Medulla oblongata (tissue), 1 donor: ENCODE measurements at regions not wholly inside any gene's neighbourhood (a gene's known extent, or its start where the extent isn't known, plus 50 kb on each side); places are given as distances from the start of the nearest gene placed in this dataset.
"Not testable (repeated sequence)": the region's sequence is repeated elsewhere in the genome, so short reads cannot be mapped to it uniquely, and the experiment has no call there.

Experiments used
- DNase-seq: peaks from one replicate; pipeline ENCODE4 v3.0.0-alpha.2; 2015; ENCODE audit errors: extremely low spot score

GRCh38 chr14:24744641-24745040, 110.7 kb upstream of the GZMB start:
- no peak for DNase-seq

DNA sequence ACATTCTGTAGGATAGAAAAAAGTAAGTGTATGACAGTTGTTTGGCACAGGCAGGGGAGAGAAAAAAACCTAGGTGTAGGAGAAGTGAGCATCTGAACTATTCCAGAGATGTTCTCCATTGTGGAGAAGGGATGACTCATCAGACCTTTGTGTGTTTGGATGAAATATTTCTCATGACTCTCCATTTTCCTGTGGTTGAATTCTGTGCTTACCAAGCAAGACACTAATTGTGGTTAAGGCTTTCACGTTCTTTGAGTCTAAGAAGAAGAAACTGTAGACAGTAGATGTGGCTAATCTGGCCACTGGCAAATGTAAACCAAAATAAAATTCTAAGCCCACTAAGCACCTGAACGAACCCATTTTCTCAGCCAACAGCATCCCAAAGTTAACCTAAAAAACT, 107.9 kb upstream of the GZMB start:
- no peak for DNase-seq

DNA sequence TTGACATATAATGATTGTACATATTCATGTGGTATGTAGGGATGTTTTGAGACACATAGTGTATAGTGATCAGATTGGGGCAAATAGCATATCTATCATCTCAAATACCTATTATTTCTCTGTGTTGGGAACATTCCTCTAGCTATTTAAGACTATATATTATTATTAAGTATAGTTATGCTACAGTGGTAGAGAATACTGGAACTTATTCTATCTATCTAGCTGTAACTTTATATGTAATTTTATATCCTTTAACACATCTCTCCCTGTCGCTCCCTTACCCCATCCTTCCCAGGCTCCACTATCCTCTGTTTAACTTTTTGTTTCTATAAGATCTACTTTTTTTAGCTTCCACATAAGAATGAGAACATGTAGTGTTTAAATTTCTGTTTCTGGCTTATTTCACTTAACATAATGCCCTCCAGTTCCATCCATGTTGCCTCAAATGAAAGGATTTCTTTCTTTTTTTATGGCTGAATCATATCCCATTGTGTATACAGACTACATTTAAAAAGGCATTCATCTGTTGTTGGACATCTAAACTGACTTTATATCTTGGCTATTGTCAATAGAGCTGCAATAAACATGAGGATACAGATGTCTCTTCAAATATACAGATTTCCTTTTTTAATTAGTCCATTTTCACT, 102.1 kb upstream of the GZMB start:
- no peak for DNase-seq

- peak; percentile 93 for DNase-seq
Measured at GRCh38 chr14:24734917-24735500, 101.0 kb upstream of the GZMB start.

DNA sequence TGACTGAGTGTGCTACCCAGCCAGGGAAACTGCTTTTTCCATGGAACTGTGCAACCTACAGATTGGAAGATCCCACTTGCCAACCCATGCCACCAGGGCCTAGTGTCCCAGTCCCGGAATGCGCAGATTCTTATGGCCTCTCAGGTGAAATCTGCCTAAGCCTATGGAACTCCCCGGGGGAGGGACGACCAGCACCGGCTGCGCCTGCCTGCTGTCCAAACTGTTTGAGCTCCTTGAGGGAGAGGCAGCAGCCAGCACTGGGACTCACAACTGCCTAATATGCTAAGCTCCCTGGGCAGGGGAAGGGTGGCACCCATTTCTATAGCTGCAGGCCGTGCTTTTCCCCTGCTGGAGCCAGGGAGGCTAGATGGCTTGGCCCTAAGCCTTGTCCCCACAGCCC, 92.5 kb upstream of the GZMB start:
- DNase-seq, result no peak

- DNase-seq, result no peak
Measured at GRCh38 chr14:24725311-24725710, 91.3 kb upstream of the GZMB start.

DNA sequence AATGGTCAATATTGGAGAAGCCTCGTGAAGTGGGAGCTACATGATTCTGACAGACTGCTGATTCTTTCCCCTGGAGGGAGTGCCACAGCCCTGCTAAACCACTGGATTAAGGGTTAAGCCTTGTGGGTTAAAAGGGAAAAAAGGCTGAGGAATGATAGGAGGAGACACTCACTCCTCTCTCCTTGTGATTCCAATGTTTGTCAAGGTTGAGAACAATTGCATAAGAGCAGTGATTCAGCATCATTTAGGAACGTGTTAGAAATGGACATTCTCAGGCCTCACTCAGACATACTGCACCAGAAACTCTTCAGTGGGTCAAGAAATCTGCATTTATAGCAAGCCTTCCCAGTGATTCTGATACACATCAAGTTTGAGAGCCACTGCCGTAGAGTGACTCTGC, 87.8 kb upstream of the GZMB start:
- no peak for DNase-seq

- no peak for DNase-seq
Measured at GRCh38 chr14:24715239-24715638, 81.2 kb upstream of the GZMB start.

- DNase-seq, result no peak
Measured at GRCh38 chr14:24713404-24713803, 79.4 kb upstream of the GZMB start.

DNA sequence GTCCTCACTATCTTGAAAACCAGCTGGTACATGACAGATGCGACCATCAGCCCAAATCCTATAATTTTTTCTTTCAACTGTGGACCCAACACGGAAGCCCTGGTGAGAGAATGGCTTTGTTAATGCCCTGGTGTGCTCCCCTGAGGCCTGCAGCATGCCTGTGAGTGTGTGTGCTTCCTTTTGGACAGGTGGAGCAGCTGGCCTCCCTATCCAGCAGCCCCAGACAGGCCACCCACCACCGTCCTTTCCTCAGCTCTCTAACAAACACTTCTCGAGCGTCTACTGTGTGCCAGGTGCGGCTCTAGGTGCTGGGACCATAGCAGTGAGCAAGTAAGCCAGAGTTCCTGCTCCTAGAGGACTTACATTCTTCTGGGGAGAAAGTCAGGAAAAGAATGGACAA, 78.9 kb upstream of the GZMB start:
- DNase-seq, result no peak

DNA sequence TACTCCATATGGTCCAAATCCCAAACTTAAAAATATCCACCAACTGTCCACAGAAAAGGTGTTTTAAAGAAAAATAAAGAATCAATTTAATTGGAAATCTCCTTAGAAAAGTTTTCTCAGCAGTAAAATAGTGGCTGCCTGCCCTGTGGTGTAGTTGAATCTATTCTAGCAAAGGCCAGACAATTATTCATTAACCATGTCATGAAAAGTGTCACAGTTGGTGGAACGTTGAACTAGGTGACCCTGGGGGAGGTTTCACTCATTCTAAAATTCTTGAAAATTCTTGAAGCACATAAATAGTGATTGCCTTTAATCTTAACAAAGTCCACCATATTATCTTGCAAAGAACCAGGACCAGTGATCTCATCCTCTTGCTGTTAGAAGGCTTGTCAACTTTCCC, 78.4 kb upstream of the GZMB start:
- no peak for DNase-seq

DNA sequence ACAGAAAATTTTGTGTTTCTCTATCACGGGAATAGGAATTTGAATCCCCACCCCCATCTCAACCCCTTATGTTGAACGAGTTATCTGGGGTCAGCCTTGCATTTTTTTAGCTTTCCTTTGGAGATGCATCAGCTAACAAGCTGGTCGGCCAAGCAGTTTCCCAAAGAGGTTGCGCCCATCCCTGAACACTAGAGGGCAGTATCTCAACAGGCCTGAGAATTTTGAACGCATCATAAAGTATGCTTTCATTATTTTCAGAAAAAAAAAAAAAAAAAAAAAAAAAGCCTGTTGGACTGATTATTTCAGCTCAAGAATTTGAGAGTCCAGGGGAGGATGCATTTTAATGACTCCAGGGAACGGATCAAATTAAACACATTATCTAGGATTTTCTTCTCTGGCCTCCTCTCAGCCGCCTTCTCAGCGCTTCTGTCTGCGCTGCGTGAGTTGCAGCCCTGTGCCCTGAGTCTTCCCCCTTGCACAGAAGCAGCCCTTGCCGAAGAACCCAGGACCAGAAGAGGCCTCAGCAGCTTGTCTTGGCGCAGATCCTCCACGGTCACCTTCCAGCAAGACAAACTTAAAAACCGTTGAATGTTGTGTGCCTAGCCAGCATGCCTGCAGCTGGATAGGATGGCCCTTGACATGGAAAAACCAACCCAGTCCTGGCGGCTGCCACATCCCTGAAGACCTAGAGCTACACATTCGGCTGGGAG, 76.6 kb upstream of the GZMB start:
- peak; percentile 80 for DNase-seq

GRCh38 chr14:24708684-24709083, 74.7 kb upstream of the GZMB start:
- no peak for DNase-seq

- DNase-seq, result no peak
Measured at GRCh38 chr14:24706351-24706750, 72.4 kb upstream of the GZMB start.

- DNase-seq, result peak; percentile 56
Measured at GRCh38 chr14:24705840-24706239, 71.8 kb upstream of the GZMB start.

DNA sequence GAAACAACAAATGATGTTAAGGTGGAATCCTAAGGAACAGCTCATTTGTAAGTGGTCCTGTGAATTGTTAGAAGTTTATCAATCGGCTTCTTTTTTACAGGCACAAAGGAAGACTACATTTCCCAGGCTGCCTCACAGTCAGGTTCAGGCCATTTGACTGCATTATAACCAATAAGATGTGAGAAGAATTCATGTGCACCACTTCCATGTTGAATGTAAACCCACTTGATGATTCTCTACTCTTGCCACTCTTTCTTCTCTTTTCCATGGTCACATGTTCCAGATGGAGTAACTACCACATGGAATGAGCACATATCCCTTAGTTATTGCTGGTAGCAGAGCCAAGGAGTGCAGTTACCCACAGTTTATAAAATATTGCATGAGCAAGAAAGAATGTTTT, 67.1 kb upstream of the GZMB start:
- DNase-seq, result no peak

GRCh38 chr14:24700511-24700910, 66.5 kb upstream of the GZMB start:
- DNase-seq, result no peak

GRCh38 chr14:24699052-24699451, 65.1 kb upstream of the GZMB start:
- DNase-seq, result peak; percentile 42

DNA sequence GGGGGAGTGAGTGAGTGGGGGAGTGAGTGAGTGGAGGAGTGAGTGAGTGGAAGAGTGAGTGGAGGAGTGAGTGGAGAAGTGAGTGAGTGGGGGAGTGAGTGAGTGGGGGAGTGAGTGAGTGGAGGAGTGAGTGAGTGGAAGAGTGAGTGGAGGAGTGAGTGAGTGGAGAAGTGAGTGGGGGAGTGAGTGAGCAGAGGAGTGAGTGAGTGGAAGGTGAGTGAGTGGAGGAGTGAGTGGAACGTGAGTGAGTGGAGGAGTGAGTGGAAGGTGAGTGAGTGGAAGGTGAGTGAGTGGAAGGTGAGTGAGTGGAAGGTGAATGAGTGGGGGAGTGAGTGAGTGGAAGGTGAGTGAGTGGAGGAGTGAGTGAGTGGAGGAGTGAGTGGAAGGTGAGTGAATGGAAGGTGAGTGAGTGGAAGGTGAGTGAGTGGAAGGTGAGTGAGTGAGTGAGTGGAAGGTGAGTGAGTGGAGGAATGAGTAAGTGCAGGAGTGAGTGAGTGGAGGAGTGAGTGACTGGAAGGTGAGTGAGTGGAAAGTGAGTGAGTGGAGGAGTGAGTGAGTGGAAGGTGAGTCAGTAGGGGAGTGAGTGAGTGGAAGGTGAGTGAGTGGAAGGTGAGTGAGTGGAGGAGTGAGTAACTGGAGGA, 62.4 kb upstream of the GZMB start:
- not testable (repeated sequence) for DNase-seq

- peak; percentile 82 for DNase-seq
Measured at GRCh38 chr14:24695265-24696241, 61.6 kb upstream of the GZMB start.

DNA sequence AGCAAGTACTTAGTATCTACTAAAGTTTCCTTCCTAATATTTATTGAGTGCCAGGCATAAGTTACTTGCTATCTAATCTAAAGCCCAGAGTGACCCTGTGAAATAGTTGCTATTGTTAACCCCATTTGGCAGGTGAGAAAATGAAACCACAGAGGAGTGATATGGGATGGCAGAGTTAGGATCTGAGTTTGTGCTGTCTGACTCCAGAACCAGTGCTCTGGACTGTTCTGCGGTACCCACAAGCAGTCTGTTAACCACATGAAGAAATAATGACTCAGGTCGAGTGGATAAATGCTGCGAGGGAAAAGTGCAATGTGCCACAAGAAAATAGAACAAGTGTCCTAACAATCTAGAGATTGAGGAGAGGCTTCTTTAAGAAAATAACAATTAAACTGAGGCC, 60.7 kb upstream of the GZMB start:
- no peak for DNase-seq

DNA sequence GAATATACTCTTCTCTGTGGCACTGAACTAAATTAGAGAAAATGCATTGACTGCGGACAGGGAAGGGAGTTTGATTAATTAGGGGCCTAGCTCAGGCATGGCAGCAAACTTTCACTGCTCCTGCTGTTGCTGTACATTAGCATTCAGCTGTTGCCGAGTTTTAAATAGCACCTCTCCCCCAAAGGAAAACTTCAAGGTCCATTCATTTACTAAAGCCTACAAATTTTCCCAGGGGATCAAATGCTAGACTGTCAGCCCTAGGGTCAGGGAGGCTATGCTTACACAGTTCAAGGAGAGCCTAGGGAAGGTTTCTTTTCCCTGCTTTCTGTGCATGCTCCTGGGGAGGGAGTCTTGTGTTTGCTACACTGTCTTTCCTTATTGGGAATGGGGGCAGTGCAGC, 60.0 kb upstream of the GZMB start:
- DNase-seq, result no peak
